ENCODE measurements at regions not wholly inside any gene's neighbourhood (a gene's known extent, or its start where the extent isn't known, plus 50 kb on each side); places are given as distances from the start of the nearest gene placed in this dataset.

DNA sequence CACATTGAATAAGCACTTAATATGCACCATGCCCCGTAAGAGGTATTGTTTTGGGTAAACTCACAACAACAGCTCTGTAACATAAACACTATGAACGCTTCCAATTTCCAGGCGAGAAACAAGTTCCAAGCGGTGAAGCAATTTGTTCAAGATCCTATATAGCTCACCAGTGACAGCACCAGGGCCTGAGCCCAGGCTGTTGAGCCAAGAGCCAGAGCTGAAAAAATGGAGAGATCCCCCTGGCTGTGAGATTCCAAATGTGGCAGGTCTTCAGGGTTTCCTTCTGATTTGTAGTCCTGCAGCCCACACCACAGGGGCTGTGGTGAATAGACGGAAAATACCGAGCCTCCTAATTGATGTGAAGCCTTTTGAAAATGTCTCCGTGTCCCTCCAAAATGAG lies 268.0 kb upstream of the KIRREL3 start:
- TF ChIP-seq POLR2A (IDR thresholded peaks at IDR 0.05) = no peak
- TF ChIP-seq, protein P1, sequence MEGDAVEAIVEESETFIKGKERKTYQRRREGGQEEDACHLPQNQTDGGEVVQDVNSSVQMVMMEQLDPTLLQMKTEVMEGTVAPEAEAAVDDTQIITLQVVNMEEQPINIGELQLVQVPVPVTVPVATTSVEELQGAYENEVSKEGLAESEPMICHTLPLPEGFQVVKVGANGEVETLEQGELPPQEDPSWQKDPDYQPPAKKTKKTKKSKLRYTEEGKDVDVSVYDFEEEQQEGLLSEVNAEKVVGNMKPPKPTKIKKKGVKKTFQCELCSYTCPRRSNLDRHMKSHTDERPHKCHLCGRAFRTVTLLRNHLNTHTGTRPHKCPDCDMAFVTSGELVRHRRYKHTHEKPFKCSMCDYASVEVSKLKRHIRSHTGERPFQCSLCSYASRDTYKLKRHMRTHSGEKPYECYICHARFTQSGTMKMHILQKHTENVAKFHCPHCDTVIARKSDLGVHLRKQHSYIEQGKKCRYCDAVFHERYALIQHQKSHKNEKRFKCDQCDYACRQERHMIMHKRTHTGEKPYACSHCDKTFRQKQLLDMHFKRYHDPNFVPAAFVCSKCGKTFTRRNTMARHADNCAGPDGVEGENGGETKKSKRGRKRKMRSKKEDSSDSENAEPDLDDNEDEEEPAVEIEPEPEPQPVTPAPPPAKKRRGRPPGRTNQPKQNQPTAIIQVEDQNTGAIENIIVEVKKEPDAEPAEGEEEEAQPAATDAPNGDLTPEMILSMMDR (IDR thresholded peaks at IDR 0.05) = no peak

All from body of pancreas (tissue), 4 donors.